Choroid plexus epithelial cell (primary cell): ENCODE measurements at regions not wholly inside any gene's neighbourhood (a gene's known extent, or its start where the extent isn't known, plus 50 kb on each side); places are given as distances from the start of the nearest gene placed in this dataset.

Source experiments
- DNase-seq: peaks from one replicate; pipeline ENCODE4 v3.0.0-alpha.2; 2010; ENCODE audit warnings: low read depth
- H3K4me3 ChIP-seq: 2 replicates; pipeline ENCODE4 v1.5.1; 2011; ENCODE audit warnings: low read depth, mild to moderate bottlenecking, control low read depth, low read length, moderate library complexity
- TF ChIP-seq, protein P1 (sequence below): conservative IDR thresholded peaks from 2 replicates; pipeline ENCODE4 v1.5.1; 2011; ENCODE audit warnings: low read depth, mild to moderate bottlenecking, control low read depth, inconsistent platforms, low read length, moderate library complexity

- H3K4me3 ChIP-seq: peak overlapping the region; percentile 5
- TF ChIP-seq, protein P1, sequence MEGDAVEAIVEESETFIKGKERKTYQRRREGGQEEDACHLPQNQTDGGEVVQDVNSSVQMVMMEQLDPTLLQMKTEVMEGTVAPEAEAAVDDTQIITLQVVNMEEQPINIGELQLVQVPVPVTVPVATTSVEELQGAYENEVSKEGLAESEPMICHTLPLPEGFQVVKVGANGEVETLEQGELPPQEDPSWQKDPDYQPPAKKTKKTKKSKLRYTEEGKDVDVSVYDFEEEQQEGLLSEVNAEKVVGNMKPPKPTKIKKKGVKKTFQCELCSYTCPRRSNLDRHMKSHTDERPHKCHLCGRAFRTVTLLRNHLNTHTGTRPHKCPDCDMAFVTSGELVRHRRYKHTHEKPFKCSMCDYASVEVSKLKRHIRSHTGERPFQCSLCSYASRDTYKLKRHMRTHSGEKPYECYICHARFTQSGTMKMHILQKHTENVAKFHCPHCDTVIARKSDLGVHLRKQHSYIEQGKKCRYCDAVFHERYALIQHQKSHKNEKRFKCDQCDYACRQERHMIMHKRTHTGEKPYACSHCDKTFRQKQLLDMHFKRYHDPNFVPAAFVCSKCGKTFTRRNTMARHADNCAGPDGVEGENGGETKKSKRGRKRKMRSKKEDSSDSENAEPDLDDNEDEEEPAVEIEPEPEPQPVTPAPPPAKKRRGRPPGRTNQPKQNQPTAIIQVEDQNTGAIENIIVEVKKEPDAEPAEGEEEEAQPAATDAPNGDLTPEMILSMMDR: peak; percentile 15
Measured at GRCh38 chr14:55874785-55875184, 243.4 kb upstream of the PELI2 start.

GRCh38 chr14:55877942-55878341 is 240.3 kb upstream of the PELI2 start:
- TF ChIP-seq, protein P1: no peak
- peak; percentile 33 for DNase-seq
- H3K4me3 ChIP-seq: no peak overlapping the region

More at GRCh38 chr14:55874785-55875184, 243.4 kb upstream of the PELI2 start:
- no peak for DNase-seq

GRCh38 chr14:55881577-55882241 is 236.5 kb upstream of the PELI2 start:
- H3K4me3 ChIP-seq: no peak overlapping the region
- TF ChIP-seq, protein P1: no peak
- peak; percentile 2 for DNase-seq

GRCh38 chr14:55884819-55885218 is 233.4 kb upstream of the PELI2 start:
- H3K4me3 ChIP-seq: no peak overlapping the region
- no peak for DNase-seq
- TF ChIP-seq, protein P1: no peak

GRCh38 chr14:55889124-55889523 is 229.1 kb upstream of the PELI2 start:
- no peak for DNase-seq
- H3K4me3 ChIP-seq: no peak overlapping the region
- TF ChIP-seq, protein P1: no peak

DNA sequence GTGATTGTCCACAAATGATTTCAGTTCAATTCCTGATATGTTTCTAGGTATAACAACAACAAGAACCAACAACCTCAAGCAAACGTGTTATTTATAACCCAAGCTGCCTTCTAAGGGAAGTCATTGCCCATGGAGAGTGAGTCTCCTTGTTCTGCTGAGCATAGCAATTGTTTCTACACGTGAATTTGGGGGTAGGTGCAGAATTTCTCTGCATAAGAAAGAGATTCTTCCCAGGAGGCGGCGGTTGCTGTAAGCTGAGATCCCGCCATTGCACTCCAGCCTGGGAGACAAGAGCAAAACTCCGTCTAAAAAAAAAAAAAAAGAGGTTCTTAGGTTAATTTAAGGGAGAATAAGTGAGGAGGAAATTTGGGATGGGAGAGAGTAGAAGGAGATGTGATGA is 226.5 kb upstream of the PELI2 start:
- no peak overlapping the region for H3K4me3 ChIP-seq
- TF ChIP-seq, protein P1: no peak
- DNase-seq: no peak

GRCh38 chr14:55892906-55893305 is 225.3 kb upstream of the PELI2 start:
- DNase-seq: no peak
- TF ChIP-seq, protein P1: no peak
- no peak overlapping the region for H3K4me3 ChIP-seq
